ENCODE measurements at regions not wholly inside any gene's neighbourhood (a gene's known extent, or its start where the extent isn't known, plus 50 kb on each side); places are given as distances from the start of the nearest gene placed in this dataset.
"Not testable (repeated sequence)": the region's sequence is repeated elsewhere in the genome, so short reads cannot be mapped to it uniquely, and the experiment has no call there.

- ChIA-PET POLR2A (no interaction called here), CTCF (no interaction called here)
- DNase-seq (ENCODE audit: extremely low spot score) = no peak
- TF ChIP-seq FOXA1 (IDR thresholded peaks at IDR 0.05) = no peak
- TF ChIP-seq HDGF (IDR thresholded peaks at IDR 0.05; ENCODE audit: borderline replicate concordance) = no peak
- no peak for TF ChIP-seq LEF1 (IDR thresholded peaks at IDR 0.05; ENCODE audit: borderline replicate concordance)
- no peak for TF ChIP-seq CTBP1 (IDR thresholded peaks at IDR 0.05; ENCODE audit: borderline replicate concordance)
- no peak for TF ChIP-seq TARDBP (IDR thresholded peaks at IDR 0.05)
- TF ChIP-seq SP1 (IDR thresholded peaks at IDR 0.05) = no peak
- no peak for TF ChIP-seq FOXK2 (IDR thresholded peaks at IDR 0.05)
- TF ChIP-seq L3MBTL2 (conservative IDR thresholded peaks at IDR 0.05) = no peak
- TF ChIP-seq ARNT (IDR thresholded peaks at IDR 0.05) = no peak
- no peak for TF ChIP-seq SUZ12 (IDR thresholded peaks at IDR 0.05)
- no peak for TF ChIP-seq BHLHE40 (IDR thresholded peaks at IDR 0.05; ENCODE audit: borderline replicate concordance)
- TF ChIP-seq ZNF384 (IDR thresholded peaks at IDR 0.05) = no peak
- no peak for TF ChIP-seq ELF4 (IDR thresholded peaks at IDR 0.05)
- TF ChIP-seq FOXM1 (IDR thresholded peaks at IDR 0.05; ENCODE audit: borderline replicate concordance) = no peak
- no peak for TF ChIP-seq PKNOX1 (IDR thresholded peaks at IDR 0.05)
- no peak for TF ChIP-seq NFRKB (IDR thresholded peaks at IDR 0.05)
Measured at GRCh38 chr18:1149709-1150108, 245.0 kb downstream of the ADCYAP1 start.

GRCh38 chr18:1150344-1150743 is 245.7 kb downstream of the ADCYAP1 start:
- no peak for DNase-seq (ENCODE audit: extremely low spot score)
- no peak for TF ChIP-seq L3MBTL2 (conservative IDR thresholded peaks at IDR 0.05)
- TF ChIP-seq FOXM1 (IDR thresholded peaks at IDR 0.05; ENCODE audit: borderline replicate concordance) = no peak
- no peak for TF ChIP-seq HDGF (IDR thresholded peaks at IDR 0.05; ENCODE audit: borderline replicate concordance)
- TF ChIP-seq SP1 (IDR thresholded peaks at IDR 0.05) = no peak
- TF ChIP-seq ARNT (IDR thresholded peaks at IDR 0.05) = no peak
- no peak for TF ChIP-seq ZNF384 (IDR thresholded peaks at IDR 0.05)
- no peak for TF ChIP-seq FOXK2 (IDR thresholded peaks at IDR 0.05)
- TF ChIP-seq CTBP1 (IDR thresholded peaks at IDR 0.05; ENCODE audit: borderline replicate concordance) = no peak
- no peak for TF ChIP-seq PKNOX1 (IDR thresholded peaks at IDR 0.05)
- TF ChIP-seq SUZ12 (IDR thresholded peaks at IDR 0.05) = no peak
- TF ChIP-seq LEF1 (IDR thresholded peaks at IDR 0.05; ENCODE audit: borderline replicate concordance) = no peak
- TF ChIP-seq TARDBP (IDR thresholded peaks at IDR 0.05) = no peak
- no peak for TF ChIP-seq NFRKB (IDR thresholded peaks at IDR 0.05)
- no peak for TF ChIP-seq ELF4 (IDR thresholded peaks at IDR 0.05)
- no peak for TF ChIP-seq BHLHE40 (IDR thresholded peaks at IDR 0.05; ENCODE audit: borderline replicate concordance)
- TF ChIP-seq FOXA1 (IDR thresholded peaks at IDR 0.05) = no peak
- POLR2A ChIA-PET = no interaction called here
- CTCF ChIA-PET = no interaction called here

- CTCF ChIA-PET; POLR2A ChIA-PET; DNase-seq (ENCODE audit: extremely low spot score): not testable (repeated sequence)
Measured at GRCh38 chr18:1152958-1153357, 248.3 kb downstream of the ADCYAP1 start.

GRCh38 chr18:1173593-1173992 is 268.9 kb downstream of the ADCYAP1 start:
- no peak for DNase-seq (ENCODE audit: extremely low spot score)
- TF ChIP-seq BHLHE40 (IDR thresholded peaks at IDR 0.05; ENCODE audit: borderline replicate concordance) = no peak
- TF ChIP-seq HDGF (IDR thresholded peaks at IDR 0.05; ENCODE audit: borderline replicate concordance) = no peak
- no peak for TF ChIP-seq ARNT (IDR thresholded peaks at IDR 0.05)
- no peak for TF ChIP-seq SUZ12 (IDR thresholded peaks at IDR 0.05)
- no peak for TF ChIP-seq PKNOX1 (IDR thresholded peaks at IDR 0.05)
- no peak for TF ChIP-seq FOXM1 (IDR thresholded peaks at IDR 0.05; ENCODE audit: borderline replicate concordance)
- no peak for TF ChIP-seq FOXA1 (IDR thresholded peaks at IDR 0.05)
- TF ChIP-seq NFRKB (IDR thresholded peaks at IDR 0.05) = no peak
- TF ChIP-seq TARDBP (IDR thresholded peaks at IDR 0.05) = no peak
- no peak for TF ChIP-seq CTBP1 (IDR thresholded peaks at IDR 0.05; ENCODE audit: borderline replicate concordance)
- no peak for TF ChIP-seq ELF4 (IDR thresholded peaks at IDR 0.05)
- TF ChIP-seq FOXK2 (IDR thresholded peaks at IDR 0.05) = no peak
- no peak for TF ChIP-seq ZNF384 (IDR thresholded peaks at IDR 0.05)
- TF ChIP-seq LEF1 (IDR thresholded peaks at IDR 0.05; ENCODE audit: borderline replicate concordance) = no peak
- no peak for TF ChIP-seq L3MBTL2 (conservative IDR thresholded peaks at IDR 0.05)
- TF ChIP-seq SP1 (IDR thresholded peaks at IDR 0.05) = no peak
- POLR2A ChIA-PET = no interaction called here
- CTCF ChIA-PET = no interaction called here

GRCh38 chr18:1177232-1177631 is 272.6 kb downstream of the ADCYAP1 start:
- TF ChIP-seq ARNT (IDR thresholded peaks at IDR 0.05) (no peak), HDGF (IDR thresholded peaks at IDR 0.05; ENCODE audit: borderline replicate concordance) (no peak), ELF4 (IDR thresholded peaks at IDR 0.05) (no peak), BHLHE40 (IDR thresholded peaks at IDR 0.05; ENCODE audit: borderline replicate concordance) (no peak), FOXK2 (IDR thresholded peaks at IDR 0.05) (no peak), SUZ12 (IDR thresholded peaks at IDR 0.05) (no peak), L3MBTL2 (conservative IDR thresholded peaks at IDR 0.05) (no peak), ZNF384 (IDR thresholded peaks at IDR 0.05) (no peak), FOXA1 (IDR thresholded peaks at IDR 0.05) (no peak), LEF1 (IDR thresholded peaks at IDR 0.05; ENCODE audit: borderline replicate concordance) (no peak), PKNOX1 (IDR thresholded peaks at IDR 0.05) (no peak), NFRKB (IDR thresholded peaks at IDR 0.05) (no peak), CTBP1 (IDR thresholded peaks at IDR 0.05; ENCODE audit: borderline replicate concordance) (no peak), FOXM1 (IDR thresholded peaks at IDR 0.05; ENCODE audit: borderline replicate concordance) (no peak), TARDBP (IDR thresholded peaks at IDR 0.05) (no peak), SP1 (IDR thresholded peaks at IDR 0.05) (no peak)

More at GRCh38 chr18:1177232-1177631, 272.6 kb downstream of the ADCYAP1 start:
- ChIA-PET CTCF (no interaction called here), POLR2A (no interaction called here)
- DNase-seq (ENCODE audit: extremely low spot score) = no peak

Data from HEK293T (cell line).